Muscle of leg (tissue), 3 donors: ENCODE measurements at regions not wholly inside any gene's neighbourhood (a gene's known extent, or its start where the extent isn't known, plus 50 kb on each side); places are given as distances from the start of the nearest gene placed in this dataset.
"Not testable (repeated sequence)": the region's sequence is repeated elsewhere in the genome, so short reads cannot be mapped to it uniquely, and the experiment has no call there.

Source experiments
- DNase-seq: peaks from one replicate; pipeline ENCODE4 v3.0.0; 2013
- H3K27ac ChIP-seq: one replicate; pipeline ENCODE4 v1.5.1; 2013; ENCODE audit warnings: mild to moderate bottlenecking, low read length, control low read depth
- H3K27me3 ChIP-seq: one replicate; pipeline ENCODE4 v1.6.1; 2013; ENCODE audit warnings: low read length; ENCODE audit not compliant: control insufficient read depth, insufficient read depth
- H3K36me3 ChIP-seq: one replicate; pipeline ENCODE4 v1.6.1; 2013; ENCODE audit warnings: low read length; ENCODE audit not compliant: control insufficient read depth, insufficient read depth
- H3K4me1 ChIP-seq: one replicate; pipeline ENCODE4 v1.6.1; 2013; ENCODE audit warnings: low read length; ENCODE audit not compliant: control insufficient read depth, insufficient read depth
- H3K4me3 ChIP-seq: one replicate; pipeline ENCODE4 v1.5.1; 2013; ENCODE audit warnings: low read length, control low read depth
- H3K9me3 ChIP-seq: replicated peaks from 2 replicates; pipeline ENCODE4 v1.6.1; 2013; ENCODE audit warnings: low read depth, low read length; ENCODE audit not compliant: control insufficient read depth
- WGBS: methylation state at CpG from one replicate; pipeline ENCODE4 v1.1.5; 2013; ENCODE audit warnings: missing lambda C conversion rate; ENCODE audit not compliant: insufficient coverage; 5-methylcytosine and 5-hydroxymethylcytosine counted together

- Histone ChIP-seq H3K27me3 (no peaks in the 10 kb centered on the region), H3K4me1 (no peaks in the 10 kb centered on the region), H3K27ac (no peak overlapping the region), H3K36me3 (no peaks in the 10 kb centered on the region), H3K9me3 (no peaks in the 10 kb centered on the region), H3K4me3 (no peak overlapping the region)
- DNase-seq, result no peak
- no CpG with 5 or more reads among the region's 1 CpG for WGBS
These were observed 738.0 kb downstream of the EPHA7 start for GRCh38 chr6:92681401-92681800.

GRCh38 chr6:92671462-92671861, 747.9 kb downstream of the EPHA7 start:
- H3K4me3 ChIP-seq, H3K27me3 ChIP-seq, H3K9me3 ChIP-seq, H3K27ac ChIP-seq, DNase-seq, H3K4me1 ChIP-seq, H3K36me3 ChIP-seq: not testable (repeated sequence)

- no peaks in the 10 kb centered on the region for H3K4me1 ChIP-seq
- 75% methylated on average over 3 of the region's 5 CpGs for WGBS
- DNase-seq, result peak; percentile 75
- H3K36me3 ChIP-seq, result no peaks in the 10 kb centered on the region
- no peak overlapping the region for H3K4me3 ChIP-seq
- H3K27me3 ChIP-seq, result no peaks in the 10 kb centered on the region
- no peaks in the 10 kb centered on the region for H3K9me3 ChIP-seq
- H3K27ac ChIP-seq, result no peak overlapping the region
These were observed 751.5 kb downstream of the EPHA7 start for GRCh38 chr6:92667843-92668242.

GRCh38 chr6:92648364-92649086, 770.8 kb downstream of the EPHA7 start:
- Histone ChIP-seq H3K4me3 (no peak overlapping the region), H3K4me1 (no peaks in the 10 kb centered on the region), H3K27me3 (no peaks in the 10 kb centered on the region), H3K27ac (no peak overlapping the region), H3K9me3 (peaks cover 4% of the 10 kb centered on the region), H3K36me3 (no peaks in the 10 kb centered on the region)
- no CpG with 5 or more reads among the region's 5 CpGs for WGBS
- DNase-seq, result no peak

- Histone ChIP-seq H3K27me3 (no peaks in the 10 kb centered on the region), H3K36me3 (no peaks in the 10 kb centered on the region), H3K27ac (no peak overlapping the region), H3K9me3 (peaks cover 4% of the 10 kb centered on the region), H3K4me3 (no peak overlapping the region), H3K4me1 (no peaks in the 10 kb centered on the region)
- WGBS, result no CpG with 5 or more reads among the region's 5 CpGs
- DNase-seq, result no peak
These were observed 771.7 kb downstream of the EPHA7 start for GRCh38 chr6:92647630-92648029.

- not testable (repeated sequence) for DNase-seq, H3K36me3 ChIP-seq, H3K27me3 ChIP-seq, H3K9me3 ChIP-seq, H3K4me3 ChIP-seq, H3K27ac ChIP-seq, H3K4me1 ChIP-seq
- 73% methylated on average over 20 of the region's 25 CpGs for WGBS
These were observed 775.1 kb downstream of the EPHA7 start for GRCh38 chr6:92644104-92644791.

GRCh38 chr6:92635553-92636153, 783.7 kb downstream of the EPHA7 start:
- DNase-seq, result no peak
- Histone ChIP-seq H3K4me3 (no peak overlapping the region), H3K27me3 (no peaks in the 10 kb centered on the region)

GRCh38 chr6:92634561-92634960, 784.8 kb downstream of the EPHA7 start:
- Histone ChIP-seq H3K4me1 (no peaks in the 10 kb centered on the region), H3K27me3 (no peaks in the 10 kb centered on the region), H3K9me3 (no peaks in the 10 kb centered on the region), H3K36me3 (no peaks in the 10 kb centered on the region), H3K27ac (no peak overlapping the region), H3K4me3 (no peak overlapping the region)
- no CpG with 5 or more reads among the region's 3 CpGs for WGBS
- no peak for DNase-seq

More at GRCh38 chr6:92635553-92636153, 783.7 kb downstream of the EPHA7 start:
- WGBS, result no CpG with 5 or more reads among the region's 3 CpGs
- Histone ChIP-seq H3K4me1 (no peaks in the 10 kb centered on the region), H3K9me3 (no peaks in the 10 kb centered on the region), H3K36me3 (no peaks in the 10 kb centered on the region), H3K27ac (no peak overlapping the region)

- no peaks in the 10 kb centered on the region for H3K4me1 ChIP-seq
- no peaks in the 10 kb centered on the region for H3K36me3 ChIP-seq
- H3K27me3 ChIP-seq, result no peaks in the 10 kb centered on the region
- no peak overlapping the region for H3K4me3 ChIP-seq
- WGBS, result no CpG with 5 or more reads among the region's 2 CpGs
- no peak for DNase-seq
- H3K9me3 ChIP-seq, result no peaks in the 10 kb centered on the region
- no peak overlapping the region for H3K27ac ChIP-seq
These were observed 795.9 kb downstream of the EPHA7 start for GRCh38 chr6:92623431-92623830.

GRCh38 chr6:92617721-92618120, 801.6 kb downstream of the EPHA7 start:
- no peak overlapping the region for H3K27ac ChIP-seq
- peaks cover 3% of the 10 kb centered on the region for H3K9me3 ChIP-seq
- H3K36me3 ChIP-seq, result no peaks in the 10 kb centered on the region
- H3K4me3 ChIP-seq, result no peak overlapping the region
- no CpG with 5 or more reads among the region's 3 CpGs for WGBS
- H3K27me3 ChIP-seq, result no peaks in the 10 kb centered on the region
- no peak for DNase-seq
- no peaks in the 10 kb centered on the region for H3K4me1 ChIP-seq
